ENCODE measurements at regions not wholly inside any gene's neighbourhood (a gene's known extent, or its start where the extent isn't known, plus 50 kb on each side); places are given as distances from the start of the nearest gene placed in this dataset.

GRCh38 chr12:94832780-94833681, 170.5 kb downstream of the NDUFA12 start:
- H3K27ac ChIP-seq, result peak overlapping the region; percentile 55
- H4K20me1 ChIP-seq (ENCODE audit: insufficient read depth, poor library complexity, severe bottlenecking), result no peaks in the 10 kb centered on the region
- no peaks in the 10 kb centered on the region for H3K9me2 ChIP-seq (replicated peaks; ENCODE audit: insufficient read depth)
- TF ChIP-seq, protein P1, sequence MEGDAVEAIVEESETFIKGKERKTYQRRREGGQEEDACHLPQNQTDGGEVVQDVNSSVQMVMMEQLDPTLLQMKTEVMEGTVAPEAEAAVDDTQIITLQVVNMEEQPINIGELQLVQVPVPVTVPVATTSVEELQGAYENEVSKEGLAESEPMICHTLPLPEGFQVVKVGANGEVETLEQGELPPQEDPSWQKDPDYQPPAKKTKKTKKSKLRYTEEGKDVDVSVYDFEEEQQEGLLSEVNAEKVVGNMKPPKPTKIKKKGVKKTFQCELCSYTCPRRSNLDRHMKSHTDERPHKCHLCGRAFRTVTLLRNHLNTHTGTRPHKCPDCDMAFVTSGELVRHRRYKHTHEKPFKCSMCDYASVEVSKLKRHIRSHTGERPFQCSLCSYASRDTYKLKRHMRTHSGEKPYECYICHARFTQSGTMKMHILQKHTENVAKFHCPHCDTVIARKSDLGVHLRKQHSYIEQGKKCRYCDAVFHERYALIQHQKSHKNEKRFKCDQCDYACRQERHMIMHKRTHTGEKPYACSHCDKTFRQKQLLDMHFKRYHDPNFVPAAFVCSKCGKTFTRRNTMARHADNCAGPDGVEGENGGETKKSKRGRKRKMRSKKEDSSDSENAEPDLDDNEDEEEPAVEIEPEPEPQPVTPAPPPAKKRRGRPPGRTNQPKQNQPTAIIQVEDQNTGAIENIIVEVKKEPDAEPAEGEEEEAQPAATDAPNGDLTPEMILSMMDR (IDR thresholded peaks at IDR 0.05; ENCODE audit: poor library complexity), result no peak
- no peak for TF ChIP-seq EZH2 (IDR thresholded peaks at IDR 0.05; ENCODE audit: borderline replicate concordance)
- TF ChIP-seq EZH2phosphoT487 (IDR thresholded peaks at IDR 0.05; ENCODE audit: low read depth, severe bottlenecking, unreplicated experiment), result no peak
- DNase-seq (ENCODE audit: low spot score), result peak; percentile 49
- no peaks in the 10 kb centered on the region for H3K9me3 ChIP-seq (ENCODE audit: low read depth)
- H3K4me2 ChIP-seq, result peak overlapping the region; percentile 46
- H3K79me2 ChIP-seq, result no peaks in the 10 kb centered on the region
- WGBS (ENCODE audit: low lambda C conversion rate, missing lambda C conversion rate), result 35% methylated on average over 15 of the region's 15 CpGs
- peaks cover 8% of the 10 kb centered on the region for H3K4me1 ChIP-seq (ENCODE audit: insufficient read depth)
- H3K27me3 ChIP-seq, result no peaks in the 10 kb centered on the region
- no peaks in the 10 kb centered on the region for H3K36me3 ChIP-seq (replicated peaks; ENCODE audit: insufficient read depth, low read depth)
- no peak overlapping the region for H3K4me3 ChIP-seq
- H2AFZ ChIP-seq, result no peak overlapping the region

DNA sequence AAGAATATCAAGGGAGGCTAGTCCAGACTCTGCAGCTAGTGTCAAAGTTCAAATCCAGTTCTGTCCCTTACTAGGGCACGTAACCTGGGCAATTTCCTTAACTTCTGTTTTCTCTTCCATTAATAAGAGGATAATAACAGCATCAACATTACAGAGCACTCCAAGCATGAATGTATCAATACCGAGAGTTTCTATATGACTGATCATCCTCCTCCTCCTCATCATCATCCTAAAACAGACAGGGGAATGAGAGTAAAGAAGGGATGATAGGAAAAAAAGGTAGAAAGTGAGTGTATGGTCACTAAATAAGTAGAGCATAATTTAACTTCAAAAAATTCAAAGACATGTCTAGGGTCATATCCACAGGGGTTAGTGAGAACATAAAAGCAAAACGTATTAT, 171.4 kb downstream of the NDUFA12 start:
- TF ChIP-seq EZH2 (IDR thresholded peaks at IDR 0.05; ENCODE audit: borderline replicate concordance) (no peak), EZH2phosphoT487 (IDR thresholded peaks at IDR 0.05; ENCODE audit: low read depth, severe bottlenecking, unreplicated experiment) (no peak)
- TF ChIP-seq, protein P1 (IDR thresholded peaks at IDR 0.05; ENCODE audit: poor library complexity), result no peak
- Histone ChIP-seq H3K4me3 (no peak overlapping the region), H4K20me1 (ENCODE audit: insufficient read depth, poor library complexity, severe bottlenecking) (no peaks in the 10 kb centered on the region), H3K36me3 (replicated peaks; ENCODE audit: insufficient read depth, low read depth) (no peaks in the 10 kb centered on the region), H2AFZ (no peak overlapping the region), H3K27ac (peak overlapping the region; percentile 55), H3K9me2 (replicated peaks; ENCODE audit: insufficient read depth) (no peaks in the 10 kb centered on the region), H3K4me1 (ENCODE audit: insufficient read depth) (peaks cover 8% of the 10 kb centered on the region), H3K79me2 (no peaks in the 10 kb centered on the region), H3K27me3 (no peaks in the 10 kb centered on the region), H3K4me2 (no peak overlapping the region), H3K9me3 (ENCODE audit: low read depth) (no peaks in the 10 kb centered on the region)
- no peak for DNase-seq (ENCODE audit: low spot score)
- 82% methylated on average over 3 of the region's 3 CpGs for WGBS (ENCODE audit: low lambda C conversion rate, missing lambda C conversion rate)

- no peak for DNase-seq (ENCODE audit: low spot score)
- no peak overlapping the region for H3K4me2 ChIP-seq
- no peaks in the 10 kb centered on the region for H3K9me3 ChIP-seq (ENCODE audit: low read depth)
- H3K4me3 ChIP-seq, result no peak overlapping the region
- no peaks in the 10 kb centered on the region for H4K20me1 ChIP-seq (ENCODE audit: insufficient read depth, poor library complexity, severe bottlenecking)
- H3K27me3 ChIP-seq, result no peaks in the 10 kb centered on the region
- H2AFZ ChIP-seq, result no peak overlapping the region
- no peaks in the 10 kb centered on the region for H3K36me3 ChIP-seq (replicated peaks; ENCODE audit: insufficient read depth, low read depth)
- H3K79me2 ChIP-seq, result no peaks in the 10 kb centered on the region
- H3K9me2 ChIP-seq (replicated peaks; ENCODE audit: insufficient read depth), result no peaks in the 10 kb centered on the region
- no peak for TF ChIP-seq EZH2phosphoT487 (IDR thresholded peaks at IDR 0.05; ENCODE audit: low read depth, severe bottlenecking, unreplicated experiment)
- TF ChIP-seq, protein P1 (IDR thresholded peaks at IDR 0.05; ENCODE audit: poor library complexity), result no peak
- TF ChIP-seq EZH2 (IDR thresholded peaks at IDR 0.05; ENCODE audit: borderline replicate concordance), result no peak
- WGBS (ENCODE audit: low lambda C conversion rate, missing lambda C conversion rate), result 88% methylated on average over 9 of the region's 9 CpGs
- H3K27ac ChIP-seq, result no peak overlapping the region
- peaks cover 8% of the 10 kb centered on the region for H3K4me1 ChIP-seq (ENCODE audit: insufficient read depth)
These were observed 172.3 kb downstream of the NDUFA12 start for GRCh38 chr12:94831081-94831751.

All from hepatocyte (in vitro differentiated cells).